Duodenal mucosa (tissue), 2 donors: ENCODE measurements at regions not wholly inside any gene's neighbourhood (a gene's known extent, or its start where the extent isn't known, plus 50 kb on each side); places are given as distances from the start of the nearest gene placed in this dataset.

Source experiments
- H3K27ac ChIP-seq: one replicate; pipeline ENCODE4 v1.7.0; 2013; ENCODE audit warnings: low read depth, low read length
- H3K27me3 ChIP-seq, 2 donors: one replicate each; pipeline ENCODE4 v1.7.0; 2013; ENCODE audit warnings: low read length in 2 of 2, control low read depth in 1 of 2; ENCODE audit not compliant: insufficient read depth in 2 of 2, control insufficient read depth in 1 of 2
- H3K36me3 ChIP-seq, 2 donors: one replicate each; pipeline ENCODE4 v1.7.0; 2013; ENCODE audit warnings: low read length in 2 of 2, control low read depth in 1 of 2; ENCODE audit not compliant: insufficient read depth in 2 of 2, control insufficient read depth in 1 of 2
- H3K4me1 ChIP-seq, 2 donors: one replicate each; pipeline ENCODE4 v1.7.0; 2013; ENCODE audit warnings: low read length in 2 of 2, control low read depth in 1 of 2; ENCODE audit not compliant: insufficient read depth in 2 of 2, control insufficient read depth in 1 of 2
- H3K4me3 ChIP-seq, 2 donors: one replicate each; pipeline ENCODE4 v1.7.0; 2013; ENCODE audit warnings: low read length in 2 of 2, low read depth in 1 of 2
- H3K9ac ChIP-seq, 2 donors: one replicate each; pipeline ENCODE4 v1.7.0; 2013; ENCODE audit warnings: low read length in 2 of 2, low read depth in 1 of 2
- H3K9me3 ChIP-seq, 2 donors: one replicate each; pipeline ENCODE4 v1.7.0; 2013; ENCODE audit warnings: low read length in 2 of 2, control low read depth in 1 of 2; ENCODE audit not compliant: control insufficient read depth in 1 of 2

- H3K9me3 ChIP-seq = no peaks in the 10 kb centered on the region
- H3K4me1 ChIP-seq = no peaks in the 10 kb centered on the region
- H3K4me3 ChIP-seq = no peak overlapping the region
- no peak overlapping the region for H3K27ac ChIP-seq
- H3K36me3 ChIP-seq = no peaks in the 10 kb centered on the region
- H3K27me3 ChIP-seq = no peaks in the 10 kb centered on the region
- no peak overlapping the region for H3K9ac ChIP-seq
Observed at GRCh38 chr13:50200988-50201387, 185.7 kb downstream of the KCNRG start.

GRCh38 chr13:50202485-50202884 lies 187.2 kb downstream of the KCNRG start:
- Histone ChIP-seq H3K4me1 (no peaks in the 10 kb centered on the region), H3K9ac (no peak overlapping the region), H3K4me3 (no peak overlapping the region), H3K9me3 (no peaks in the 10 kb centered on the region), H3K36me3 (no peaks in the 10 kb centered on the region), H3K27me3 (no peaks in the 10 kb centered on the region), H3K27ac (no peak overlapping the region)

GRCh38 chr13:50203256-50203941 lies 188.2 kb downstream of the KCNRG start:
- Histone ChIP-seq H3K9me3 (no peaks in the 10 kb centered on the region), H3K36me3 (no peaks in the 10 kb centered on the region), H3K27ac (no peak overlapping the region), H3K9ac (no peak overlapping the region), H3K4me1 (no peaks in the 10 kb centered on the region), H3K27me3 (no peaks in the 10 kb centered on the region), H3K4me3 (no peak overlapping the region)

GRCh38 chr13:50205581-50205980 lies 190.3 kb downstream of the KCNRG start:
- Histone ChIP-seq H3K9ac (no peak overlapping the region), H3K4me3 (no peak overlapping the region), H3K27me3 (no peaks in the 10 kb centered on the region), H3K27ac (no peak overlapping the region), H3K36me3 (no peaks in the 10 kb centered on the region), H3K9me3 (no peaks in the 10 kb centered on the region), H3K4me1 (peaks cover 0 to 6% of the 10 kb centered on the region in 2 donors)

- H3K36me3 ChIP-seq = no peaks in the 10 kb centered on the region
- peaks cover 0 to 6% of the 10 kb centered on the region in 2 donors for H3K4me1 ChIP-seq
- H3K27me3 ChIP-seq = no peaks in the 10 kb centered on the region
- peak overlapping the region in 1 of 2 donors; percentile 39 for H3K9ac ChIP-seq
- peak overlapping the region; percentile 32 to 37 for H3K4me3 ChIP-seq
- H3K9me3 ChIP-seq = peaks cover 5 to 7% of the 10 kb centered on the region in 2 donors
- no peak overlapping the region for H3K27ac ChIP-seq
Observed at GRCh38 chr13:50208826-50209335, 193.6 kb downstream of the KCNRG start.

GRCh38 chr13:50209631-50210030 lies 194.4 kb downstream of the KCNRG start:
- Histone ChIP-seq H3K9me3 (peaks cover 5 to 7% of the 10 kb centered on the region in 2 donors), H3K4me3 (no peak overlapping the region), H3K9ac (no peak overlapping the region), H3K4me1 (peaks cover 0 to 6% of the 10 kb centered on the region in 2 donors), H3K27ac (no peak overlapping the region), H3K27me3 (no peaks in the 10 kb centered on the region), H3K36me3 (no peaks in the 10 kb centered on the region)

- no peaks in the 10 kb centered on the region for H3K27me3 ChIP-seq
- no peak overlapping the region for H3K27ac ChIP-seq
- H3K36me3 ChIP-seq = no peaks in the 10 kb centered on the region
- H3K9me3 ChIP-seq = peaks cover 7 to 12% of the 10 kb centered on the region in 2 donors
- no peak overlapping the region for H3K9ac ChIP-seq
- no peak overlapping the region for H3K4me3 ChIP-seq
- H3K4me1 ChIP-seq = peaks cover 0 to 6% of the 10 kb centered on the region in 2 donors
Observed at GRCh38 chr13:50213526-50213925, 198.3 kb downstream of the KCNRG start.

GRCh38 chr13:50214514-50214913 lies 199.3 kb downstream of the KCNRG start:
- no peaks in the 10 kb centered on the region for H3K4me1 ChIP-seq

GRCh38 chr13:50215399-50215798 lies 200.2 kb downstream of the KCNRG start:
- Histone ChIP-seq H3K4me1 (no peaks in the 10 kb centered on the region), H3K9me3 (peaks cover 7 to 12% of the 10 kb centered on the region in 2 donors), H3K4me3 (no peak overlapping the region), H3K9ac (no peak overlapping the region), H3K36me3 (no peaks in the 10 kb centered on the region), H3K27me3 (no peaks in the 10 kb centered on the region), H3K27ac (no peak overlapping the region)

More at GRCh38 chr13:50214514-50214913, 199.3 kb downstream of the KCNRG start:
- no peaks in the 10 kb centered on the region for H3K27me3 ChIP-seq
- no peak overlapping the region for H3K27ac ChIP-seq
- peaks cover 7 to 12% of the 10 kb centered on the region in 2 donors for H3K9me3 ChIP-seq
- H3K36me3 ChIP-seq = no peaks in the 10 kb centered on the region
- H3K4me3 ChIP-seq = no peak overlapping the region
- H3K9ac ChIP-seq = no peak overlapping the region

GRCh38 chr13:50219743-50220142 lies 204.5 kb downstream of the KCNRG start:
- Histone ChIP-seq H3K36me3 (no peaks in the 10 kb centered on the region), H3K4me3 (no peak overlapping the region), H3K9ac (no peak overlapping the region), H3K4me1 (peaks cover 0 to 6% of the 10 kb centered on the region in 2 donors), H3K27me3 (no peaks in the 10 kb centered on the region), H3K27ac (no peak overlapping the region), H3K9me3 (peaks cover 0 to 7% of the 10 kb centered on the region in 2 donors)
